ENCODE measurements at regions not wholly inside any gene's neighbourhood (a gene's known extent, or its start where the extent isn't known, plus 50 kb on each side); places are given as distances from the start of the nearest gene placed in this dataset.

DNA sequence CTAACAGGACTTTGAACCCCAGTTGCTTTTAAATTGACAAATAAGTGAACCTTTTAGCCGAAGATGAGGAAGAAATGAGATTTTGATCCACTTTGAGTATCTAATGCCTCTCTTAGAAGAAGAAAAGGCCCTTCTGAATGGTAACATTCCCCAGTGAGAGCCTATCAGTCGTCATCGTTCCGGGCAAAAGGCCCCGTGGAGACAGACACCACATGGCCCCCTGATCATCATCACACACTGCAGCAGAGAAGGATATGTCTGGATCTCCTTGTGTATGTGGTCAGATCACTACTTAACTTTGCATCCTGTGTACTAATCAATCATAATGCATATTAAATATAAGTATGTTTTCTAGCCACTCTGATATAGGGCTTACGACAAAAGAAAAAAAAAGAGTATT, 87.3 kb upstream of the SMYD2 start:
- Mint-ChIP-seq H3K4me1 (peaks cover 13% of the 10 kb centered on the region), H3K9me3 (no peaks in the 10 kb centered on the region), H3K4me3 (no peak overlapping the region), H3K36me3 (no peaks in the 10 kb centered on the region), H3K27ac (no peak overlapping the region), H3K27me3 (ENCODE audit: low read depth) (peaks cover 6% of the 10 kb centered on the region)
- CTCF ChIA-PET = interaction anchor here (1.1 kb wide), 1 partner anchor 138 kb away, joined by 6 read pairs; no protein-coding TSS in a partner anchor
- DNase-seq (ENCODE audit: low spot score) = no peak
- POLR2A ChIA-PET = no interaction called here
- TF ChIP-seq, protein P1, sequence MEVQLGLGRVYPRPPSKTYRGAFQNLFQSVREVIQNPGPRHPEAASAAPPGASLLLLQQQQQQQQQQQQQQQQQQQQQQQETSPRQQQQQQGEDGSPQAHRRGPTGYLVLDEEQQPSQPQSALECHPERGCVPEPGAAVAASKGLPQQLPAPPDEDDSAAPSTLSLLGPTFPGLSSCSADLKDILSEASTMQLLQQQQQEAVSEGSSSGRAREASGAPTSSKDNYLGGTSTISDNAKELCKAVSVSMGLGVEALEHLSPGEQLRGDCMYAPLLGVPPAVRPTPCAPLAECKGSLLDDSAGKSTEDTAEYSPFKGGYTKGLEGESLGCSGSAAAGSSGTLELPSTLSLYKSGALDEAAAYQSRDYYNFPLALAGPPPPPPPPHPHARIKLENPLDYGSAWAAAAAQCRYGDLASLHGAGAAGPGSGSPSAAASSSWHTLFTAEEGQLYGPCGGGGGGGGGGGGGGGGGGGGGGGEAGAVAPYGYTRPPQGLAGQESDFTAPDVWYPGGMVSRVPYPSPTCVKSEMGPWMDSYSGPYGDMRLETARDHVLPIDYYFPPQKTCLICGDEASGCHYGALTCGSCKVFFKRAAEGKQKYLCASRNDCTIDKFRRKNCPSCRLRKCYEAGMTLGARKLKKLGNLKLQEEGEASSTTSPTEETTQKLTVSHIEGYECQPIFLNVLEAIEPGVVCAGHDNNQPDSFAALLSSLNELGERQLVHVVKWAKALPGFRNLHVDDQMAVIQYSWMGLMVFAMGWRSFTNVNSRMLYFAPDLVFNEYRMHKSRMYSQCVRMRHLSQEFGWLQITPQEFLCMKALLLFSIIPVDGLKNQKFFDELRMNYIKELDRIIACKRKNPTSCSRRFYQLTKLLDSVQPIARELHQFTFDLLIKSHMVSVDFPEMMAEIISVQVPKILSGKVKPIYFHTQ (CRISPR knock-in tag; IDR thresholded peaks at IDR 0.05) = no peak
- TF ChIP-seq FOXJ3 (CRISPR knock-in tag; IDR thresholded peaks at IDR 0.05; ENCODE audit: borderline replicate concordance) = no peak
- no peak for TF ChIP-seq JUN (CRISPR knock-in tag; IDR thresholded peaks at IDR 0.05)
- no peak for TF ChIP-seq SMAD4 (CRISPR knock-in tag; IDR thresholded peaks at IDR 0.05)
- no peak for TF ChIP-seq JAZF1 (CRISPR knock-in tag; IDR thresholded peaks at IDR 0.05)
- TF ChIP-seq ZNF317 (CRISPR knock-in tag; IDR thresholded peaks at IDR 0.05; ENCODE audit: borderline replicate concordance, low read depth) = no peak
- TF ChIP-seq GABPB1 (CRISPR knock-in tag; IDR thresholded peaks at IDR 0.05) = no peak
- no peak for ATAC-seq

DNA sequence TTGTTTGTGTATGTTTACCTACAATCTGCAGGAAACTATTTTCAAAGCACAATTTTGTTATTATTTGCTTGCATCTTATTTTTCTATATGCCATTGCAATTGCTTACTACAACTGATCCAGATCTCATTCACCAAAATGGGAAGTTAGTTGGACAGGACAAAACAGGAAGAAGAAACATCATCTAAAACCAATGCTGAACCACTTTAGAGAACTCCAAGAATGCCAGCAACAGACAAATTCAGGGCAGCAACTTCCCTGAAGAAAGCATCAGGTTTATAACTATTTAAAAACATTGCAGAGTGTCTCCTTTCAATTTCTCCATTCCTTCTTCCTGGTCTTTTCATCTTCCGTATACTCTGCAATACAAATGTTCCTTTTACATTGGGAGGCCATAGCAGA, 82.4 kb upstream of the SMYD2 start:
- DNase-seq (ENCODE audit: low spot score) (no peak), ATAC-seq (no peak)
- Mint-ChIP-seq H3K9me3 (no peaks in the 10 kb centered on the region), H3K4me3 (no peak overlapping the region), H3K4me1 (peaks cover 4% of the 10 kb centered on the region), H3K36me3 (no peaks in the 10 kb centered on the region), H3K27me3 (ENCODE audit: low read depth) (no peaks in the 10 kb centered on the region; the same call in 1 of the 2 replicates), H3K27ac (no peak overlapping the region)
- CTCF ChIA-PET = interaction anchor here (1.4 kb wide), 1 partner anchor 16 kb away, joined by 3 read pairs; no protein-coding TSS in a partner anchor
- POLR2A ChIA-PET = no interaction called here
- TF ChIP-seq JUN (CRISPR knock-in tag; IDR thresholded peaks at IDR 0.05) = no peak
- no peak for TF ChIP-seq GTF2I (CRISPR knock-in tag; conservative IDR thresholded peaks at IDR 0.05)
- TF ChIP-seq ETV6 (CRISPR knock-in tag; IDR thresholded peaks at IDR 0.05) = no peak
- no peak for TF ChIP-seq NFE2L1 (CRISPR knock-in tag; IDR thresholded peaks at IDR 0.05)
- no peak for TF ChIP-seq NFATC4 (CRISPR knock-in tag; IDR thresholded peaks at IDR 0.05)
- no peak for TF ChIP-seq SP1 (CRISPR knock-in tag; conservative IDR thresholded peaks at IDR 0.05)
- TF ChIP-seq ZNF423 (CRISPR knock-in tag; IDR thresholded peaks at IDR 0.05) = no peak
- TF ChIP-seq NR3C1 (CRISPR knock-in tag; conservative IDR thresholded peaks at IDR 0.05; ENCODE audit: low read depth) = no peak
- TF ChIP-seq, protein P2, sequence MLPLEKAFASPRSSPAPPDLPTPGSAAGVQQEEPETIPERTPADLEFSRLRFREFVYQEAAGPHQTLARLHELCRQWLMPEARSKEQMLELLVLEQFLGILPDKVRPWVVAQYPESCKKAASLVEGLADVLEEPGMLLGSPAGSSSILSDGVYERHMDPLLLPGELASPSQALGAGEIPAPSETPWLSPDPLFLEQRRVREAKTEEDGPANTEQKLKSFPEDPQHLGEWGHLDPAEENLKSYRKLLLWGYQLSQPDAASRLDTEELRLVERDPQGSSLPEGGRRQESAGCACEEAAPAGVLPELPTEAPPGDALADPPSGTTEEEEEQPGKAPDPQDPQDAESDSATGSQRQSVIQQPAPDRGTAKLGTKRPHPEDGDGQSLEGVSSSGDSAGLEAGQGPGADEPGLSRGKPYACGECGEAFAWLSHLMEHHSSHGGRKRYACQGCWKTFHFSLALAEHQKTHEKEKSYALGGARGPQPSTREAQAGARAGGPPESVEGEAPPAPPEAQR (CRISPR knock-in tag; IDR thresholded peaks at IDR 0.05) = no peak
- TF ChIP-seq, protein P3, sequence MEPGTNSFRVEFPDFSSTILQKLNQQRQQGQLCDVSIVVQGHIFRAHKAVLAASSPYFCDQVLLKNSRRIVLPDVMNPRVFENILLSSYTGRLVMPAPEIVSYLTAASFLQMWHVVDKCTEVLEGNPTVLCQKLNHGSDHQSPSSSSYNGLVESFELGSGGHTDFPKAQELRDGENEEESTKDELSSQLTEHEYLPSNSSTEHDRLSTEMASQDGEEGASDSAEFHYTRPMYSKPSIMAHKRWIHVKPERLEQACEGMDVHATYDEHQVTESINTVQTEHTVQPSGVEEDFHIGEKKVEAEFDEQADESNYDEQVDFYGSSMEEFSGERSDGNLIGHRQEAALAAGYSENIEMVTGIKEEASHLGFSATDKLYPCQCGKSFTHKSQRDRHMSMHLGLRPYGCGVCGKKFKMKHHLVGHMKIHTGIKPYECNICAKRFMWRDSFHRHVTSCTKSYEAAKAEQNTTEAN (CRISPR knock-in tag; IDR thresholded peaks at IDR 0.05) = no peak
- TF ChIP-seq TCF7 (CRISPR knock-in tag; IDR thresholded peaks at IDR 0.05; ENCODE audit: low read depth) = no peak
- TF ChIP-seq, protein P4, sequence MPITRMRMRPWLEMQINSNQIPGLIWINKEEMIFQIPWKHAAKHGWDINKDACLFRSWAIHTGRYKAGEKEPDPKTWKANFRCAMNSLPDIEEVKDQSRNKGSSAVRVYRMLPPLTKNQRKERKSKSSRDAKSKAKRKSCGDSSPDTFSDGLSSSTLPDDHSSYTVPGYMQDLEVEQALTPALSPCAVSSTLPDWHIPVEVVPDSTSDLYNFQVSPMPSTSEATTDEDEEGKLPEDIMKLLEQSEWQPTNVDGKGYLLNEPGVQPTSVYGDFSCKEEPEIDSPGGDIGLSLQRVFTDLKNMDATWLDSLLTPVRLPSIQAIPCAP (CRISPR knock-in tag; IDR thresholded peaks at IDR 0.05) = no peak
- TF ChIP-seq ZNF416 (CRISPR knock-in tag; IDR thresholded peaks at IDR 0.05) = no peak
- no peak for TF ChIP-seq ATF1 (CRISPR knock-in tag; IDR thresholded peaks at IDR 0.05)

Measured in WTC11 (cell line).